HG02588 (cell line): ENCODE measurements at regions not wholly inside any gene's neighbourhood (a gene's known extent, or its start where the extent isn't known, plus 50 kb on each side); places are given as distances from the start of the nearest gene placed in this dataset.

Source experiments
- ATAC-seq: cut with Tn5 transposase; IDR thresholded peaks from one replicate; pipeline ENCODE4 v1.9.1; 2021; ENCODE audit warnings: mild to moderate bottlenecking, moderate library complexity; ENCODE audit not compliant: unreplicated experiment

GRCh38 chr3:28645149-28645548 lies 296.5 kb upstream of the AZI2 start:
- no peak for ATAC-seq

DNA sequence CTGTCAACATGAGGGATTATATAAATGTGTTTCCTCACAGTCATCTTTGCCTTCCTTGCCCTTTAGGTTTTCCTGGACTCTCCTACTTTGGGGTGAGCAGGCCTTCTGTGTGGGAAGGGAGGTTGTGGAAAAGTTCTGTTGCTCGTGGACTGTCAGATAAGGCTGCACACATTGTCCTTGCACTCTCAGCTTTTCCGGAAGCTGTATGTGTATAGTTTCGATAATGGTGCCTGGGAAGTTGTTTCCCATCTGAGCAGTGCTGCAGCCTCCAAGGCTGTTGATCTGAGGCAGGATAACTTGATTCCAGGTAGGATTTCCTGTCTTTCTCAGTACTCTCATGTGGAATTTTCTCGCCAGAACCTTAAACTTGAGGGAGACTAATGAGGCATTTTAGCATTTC lies 297.8 kb upstream of the AZI2 start:
- no peak for ATAC-seq

- ATAC-seq: no peak
These were observed 300.6 kb upstream of the AZI2 start for GRCh38 chr3:28649266-28649665.

- no peak for ATAC-seq
These were observed 302.5 kb upstream of the AZI2 start for GRCh38 chr3:28651159-28651558.

DNA sequence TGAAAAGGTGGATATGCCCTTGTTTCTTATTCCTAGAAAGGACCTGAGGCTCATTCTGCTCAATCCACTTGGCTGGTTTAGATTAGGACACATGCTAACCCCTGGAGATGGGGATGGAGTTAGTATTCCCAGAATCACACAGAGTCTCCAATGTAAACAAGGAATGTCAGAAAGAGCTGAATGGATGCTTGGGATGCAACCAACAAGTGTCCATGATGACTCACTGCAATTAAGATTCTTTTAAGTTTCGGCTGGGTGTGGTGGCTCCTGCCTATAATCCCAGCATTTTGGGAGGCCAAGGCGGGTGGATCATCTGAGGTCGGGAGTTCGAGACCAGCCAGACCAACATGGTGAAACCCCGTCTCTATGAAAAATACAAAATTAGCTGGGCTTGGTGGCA lies 315.5 kb upstream of the AZI2 start:
- ATAC-seq: no peak

DNA sequence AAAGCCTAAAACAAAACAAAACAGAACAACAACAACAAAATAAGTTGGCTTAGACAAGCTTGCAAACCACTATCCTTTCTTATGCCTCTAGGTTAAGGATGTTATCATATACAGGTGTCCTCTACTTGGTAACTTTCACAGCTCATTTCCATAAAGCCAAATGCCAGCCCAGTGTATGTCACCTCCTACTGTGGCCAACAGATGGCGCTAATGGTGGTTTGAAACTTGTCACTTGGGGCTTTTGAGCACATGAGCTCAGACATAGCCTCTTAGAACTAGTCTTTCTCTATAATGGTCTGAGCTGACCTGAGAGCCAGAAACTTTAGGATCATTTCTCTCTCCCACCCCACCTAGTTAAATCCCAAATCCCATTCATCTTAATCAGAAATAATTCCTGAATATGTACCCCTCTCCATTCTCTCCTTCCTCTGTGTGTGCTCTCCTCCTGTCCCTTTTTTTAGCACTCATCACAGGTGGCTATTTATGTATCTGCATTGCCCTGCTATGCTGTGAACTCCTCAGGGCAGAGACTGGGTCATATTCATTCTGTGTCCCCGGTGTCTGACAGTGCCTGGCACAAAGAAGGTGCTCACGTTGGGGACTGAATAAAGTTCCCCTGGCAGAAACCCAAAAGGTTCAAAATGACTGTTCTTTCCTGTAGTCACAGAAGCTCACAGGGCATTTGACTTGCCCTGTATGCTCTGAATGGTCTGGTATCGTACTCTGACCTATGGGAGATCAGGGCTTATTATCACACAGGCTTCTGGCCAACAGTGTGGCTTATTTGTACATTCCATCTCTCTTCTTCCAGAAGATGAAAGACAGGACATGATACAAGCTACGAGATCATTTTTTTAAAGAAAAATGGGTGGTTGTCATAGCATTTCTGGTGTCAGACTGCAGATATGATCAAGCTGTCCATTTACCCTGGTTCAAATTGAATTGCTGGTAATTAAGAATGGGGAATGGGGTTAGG lies 319.3 kb upstream of the AZI2 start:
- peak; percentile 92 for ATAC-seq

DNA sequence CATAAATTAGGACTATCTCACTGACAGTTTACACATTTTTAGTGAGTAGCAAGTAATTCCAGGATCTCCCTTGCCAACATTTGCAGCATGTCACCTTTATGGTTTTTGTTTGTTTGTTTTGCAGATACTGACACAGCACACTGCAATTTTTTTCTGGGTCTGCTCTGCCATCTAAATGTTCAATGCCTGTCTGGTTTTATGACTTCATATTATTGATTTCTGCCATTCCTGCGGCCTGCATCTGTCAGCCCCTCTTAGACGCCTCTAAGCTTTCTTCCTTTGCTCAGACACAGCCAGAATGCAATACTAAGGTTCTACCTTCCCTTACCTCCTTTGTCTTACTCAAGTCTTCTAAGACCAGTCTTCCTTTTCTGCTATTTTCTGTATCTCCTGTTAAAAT lies 321.2 kb upstream of the AZI2 start:
- ATAC-seq: no peak

DNA sequence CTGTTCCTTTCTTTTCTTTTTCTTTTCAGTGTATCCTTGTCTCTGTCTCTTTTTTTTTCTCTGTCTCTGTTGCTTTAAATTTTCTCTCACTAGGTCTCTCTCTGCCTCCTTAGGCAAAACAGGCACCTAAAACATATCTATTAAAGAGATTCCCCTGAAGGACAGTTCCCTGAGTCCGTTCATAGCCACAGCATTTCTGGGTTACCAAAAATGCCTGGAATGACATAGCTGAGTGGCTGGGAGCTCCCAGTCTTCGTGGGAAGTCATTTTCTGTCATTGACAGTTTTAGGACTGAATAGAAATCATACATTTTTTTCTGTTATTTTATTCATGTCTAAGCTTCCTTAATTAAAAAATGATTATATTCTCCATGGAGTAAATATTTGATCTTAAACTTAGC lies 323.8 kb upstream of the AZI2 start:
- no peak for ATAC-seq

DNA sequence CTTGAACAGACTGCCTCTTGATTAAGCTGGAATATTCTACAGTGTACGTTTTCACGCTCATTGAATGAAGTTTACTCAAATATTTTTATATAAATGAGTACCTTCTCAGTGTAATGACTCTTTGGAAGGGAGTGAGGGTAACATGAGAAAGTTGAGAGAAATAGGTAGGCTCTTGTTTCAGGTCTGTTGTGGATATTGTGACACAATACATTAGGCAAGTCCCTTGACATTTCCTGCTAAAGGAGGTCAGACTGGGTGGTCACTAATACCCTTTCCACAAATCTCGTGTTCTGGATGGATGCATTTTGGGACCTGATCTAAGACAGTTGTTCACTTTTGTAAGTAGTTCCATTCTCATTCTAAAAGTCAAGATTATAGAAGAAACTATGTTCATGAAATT lies 324.8 kb upstream of the AZI2 start:
- ATAC-seq: no peak

DNA sequence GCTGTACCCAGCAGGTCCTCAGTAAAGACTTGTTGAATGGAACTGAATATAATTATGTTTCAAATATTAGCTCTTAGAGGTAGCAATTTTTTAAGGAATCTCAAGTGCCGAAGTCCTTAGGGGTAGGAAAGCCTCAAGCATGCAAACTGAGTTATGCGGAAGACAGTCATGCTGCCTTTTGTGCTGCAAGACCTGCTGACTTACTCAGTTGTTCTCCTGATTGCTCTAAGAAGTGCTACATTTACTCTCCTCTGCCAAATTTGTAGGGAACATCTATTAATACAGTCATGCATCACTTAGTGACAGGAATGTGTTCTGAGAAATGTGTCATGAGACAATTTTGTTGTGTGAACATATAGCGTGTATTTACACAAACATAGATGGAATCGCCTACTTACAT lies 325.6 kb upstream of the AZI2 start:
- ATAC-seq: no peak

GRCh38 chr3:28677581-28677980 lies 329.0 kb upstream of the AZI2 start:
- ATAC-seq: no peak

DNA sequence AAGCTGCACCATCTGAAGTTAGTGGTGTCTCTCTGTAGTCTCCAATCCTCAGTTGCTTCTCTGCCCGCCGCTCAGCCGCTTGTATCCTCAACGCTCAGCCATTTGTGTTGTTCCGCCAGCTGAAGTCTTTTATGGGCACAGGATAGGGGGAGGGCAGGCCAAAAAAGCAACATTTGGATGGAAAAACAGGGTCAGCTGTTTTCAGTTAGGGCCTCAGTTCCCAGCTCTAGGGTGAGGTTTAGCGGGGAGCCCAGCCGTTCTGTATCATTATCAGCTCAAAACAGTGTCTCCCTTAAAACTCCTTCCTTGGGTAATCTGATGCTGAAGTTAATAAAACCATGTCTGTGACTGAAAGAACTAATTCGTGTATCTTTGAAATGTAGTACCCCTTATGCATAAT lies 329.5 kb upstream of the AZI2 start:
- no peak for ATAC-seq

DNA sequence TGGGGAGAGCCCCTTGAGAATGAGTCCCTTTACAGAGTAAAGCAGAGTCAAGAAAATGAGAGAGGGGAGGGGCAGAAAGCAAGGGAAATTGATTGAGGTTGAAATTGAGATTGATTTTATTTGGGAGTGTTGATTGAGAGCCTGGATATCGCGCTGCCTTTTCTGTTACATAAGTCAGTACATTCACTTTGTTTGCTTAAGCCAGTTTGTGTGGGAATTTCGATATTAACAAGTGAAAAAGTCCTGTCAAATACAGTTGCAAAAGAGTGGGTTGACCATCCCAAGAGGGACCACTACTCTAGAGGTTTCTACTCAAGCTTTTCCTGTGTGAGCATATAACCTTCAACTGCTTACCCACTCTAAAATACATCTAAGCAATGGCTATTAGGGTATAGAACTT lies 331.4 kb upstream of the AZI2 start:
- ATAC-seq: no peak

- no peak for ATAC-seq
These were observed 333.5 kb upstream of the AZI2 start for GRCh38 chr3:28682121-28682520.

GRCh38 chr3:28690176-28690575 lies 341.6 kb upstream of the AZI2 start:
- no peak for ATAC-seq

DNA sequence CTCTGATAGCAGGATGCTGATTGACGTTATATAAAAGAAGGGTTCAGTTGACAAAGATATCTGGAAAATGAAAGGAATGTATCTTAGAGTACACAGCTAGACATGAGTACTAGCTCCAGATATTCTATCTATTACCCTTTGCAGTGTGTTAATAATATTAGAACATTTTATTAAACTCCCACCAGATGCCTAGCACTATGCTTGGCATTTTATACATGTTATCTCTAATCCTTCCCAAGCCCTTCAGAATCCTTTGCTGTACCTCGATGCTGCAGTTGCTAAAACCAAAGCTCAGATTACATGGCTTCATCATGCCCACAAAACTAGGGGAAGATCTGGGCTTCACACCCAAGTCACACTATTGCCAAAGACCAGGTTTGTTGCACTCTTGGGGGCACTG lies 350.1 kb upstream of the AZI2 start:
- no peak for ATAC-seq

DNA sequence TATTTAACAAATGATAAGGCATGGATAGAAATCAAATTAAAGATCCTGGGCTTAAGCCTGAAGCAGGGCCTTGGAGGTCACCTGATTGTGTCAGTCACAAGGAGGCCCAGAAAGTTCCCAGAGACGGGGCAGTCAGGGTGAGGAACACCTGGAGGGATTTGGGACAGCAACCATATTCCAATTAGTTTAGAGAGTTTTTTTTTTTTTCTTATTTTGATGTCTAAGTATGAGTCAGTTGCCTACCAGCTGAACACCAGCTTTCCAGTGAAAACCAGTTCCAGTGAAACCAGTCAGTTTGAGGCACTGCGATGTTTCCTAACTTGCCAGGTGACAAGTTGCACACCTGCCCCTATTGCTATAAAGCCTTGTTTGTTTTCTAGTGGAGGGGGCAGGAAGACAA lies 350.7 kb upstream of the AZI2 start:
- ATAC-seq: no peak

DNA sequence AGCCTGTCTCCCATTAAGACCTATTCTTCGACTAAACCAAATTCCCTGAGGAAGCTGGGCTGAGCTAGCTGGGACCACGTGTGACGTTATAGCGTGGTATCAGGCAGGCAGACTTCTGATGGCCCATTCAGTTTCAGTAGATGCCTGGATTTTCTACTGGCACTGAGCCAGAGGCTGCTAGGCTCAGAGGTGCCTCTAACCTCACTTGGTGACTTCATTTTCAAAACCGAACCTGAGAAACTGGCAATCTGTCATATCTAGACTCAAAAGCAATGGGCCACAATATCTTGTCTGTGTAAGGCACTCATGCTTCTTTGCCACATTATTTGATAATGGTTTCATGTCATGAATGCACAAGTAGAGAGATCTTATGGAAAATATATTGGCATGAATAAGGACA lies 352.1 kb upstream of the AZI2 start:
- ATAC-seq: no peak

DNA sequence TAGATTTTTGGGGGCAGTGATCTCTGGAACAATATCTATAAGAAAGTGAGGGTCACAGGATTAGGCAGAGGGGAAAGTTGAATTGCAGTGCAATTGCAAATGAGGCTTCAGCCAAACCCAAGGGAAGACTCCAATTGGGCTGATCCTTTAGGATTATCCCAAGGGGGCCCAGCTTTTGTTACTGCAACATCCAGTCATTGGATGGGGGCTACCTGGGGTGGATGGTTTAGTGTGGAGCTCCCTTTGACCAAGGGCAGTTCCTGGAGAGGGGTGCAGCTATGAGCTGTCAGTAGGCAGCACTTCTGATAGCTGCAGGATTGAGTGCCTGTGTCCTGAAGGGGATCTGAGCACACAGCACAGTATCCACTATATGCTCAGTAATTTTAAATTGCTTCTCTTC lies 355.2 kb upstream of the AZI2 start:
- ATAC-seq: no peak

DNA sequence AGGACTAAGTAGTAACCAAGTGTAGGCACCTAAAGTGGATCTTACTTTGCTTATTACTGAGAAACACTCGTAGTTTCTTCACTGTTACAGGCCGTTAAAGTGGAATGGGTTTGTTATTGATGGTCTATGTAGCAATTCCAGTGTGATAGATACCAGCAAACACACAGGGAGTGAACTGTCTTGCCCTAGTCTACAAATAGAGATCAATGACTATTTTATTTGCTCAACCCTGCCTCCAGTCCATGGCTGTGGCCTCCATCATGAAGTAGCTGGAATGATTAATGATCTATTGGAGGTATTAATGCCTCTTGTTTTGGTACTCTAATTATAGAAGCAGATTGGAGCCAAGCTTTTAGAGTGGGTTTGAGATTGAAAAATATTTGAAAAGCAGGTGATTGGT lies 362.7 kb upstream of the AZI2 start:
- no peak for ATAC-seq

DNA sequence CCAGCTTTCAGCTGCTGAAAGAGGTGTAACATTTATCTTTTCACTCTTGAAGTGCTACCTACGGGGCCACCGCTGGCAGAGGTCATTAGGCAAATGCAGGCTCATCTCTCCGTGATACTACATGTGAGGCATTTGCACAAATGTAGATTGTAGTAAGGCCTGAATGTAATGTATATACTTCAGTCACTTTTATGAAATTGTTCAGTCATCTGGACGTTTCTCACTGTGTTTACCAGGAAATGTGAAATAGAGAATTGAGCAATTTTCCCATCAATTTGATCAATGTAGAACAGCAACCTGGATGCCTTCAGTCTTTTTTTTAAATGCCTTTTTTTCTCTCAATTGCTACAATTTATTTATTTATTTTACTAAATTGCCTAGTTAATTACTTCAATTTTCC lies 368.3 kb upstream of the AZI2 start:
- ATAC-seq: no peak

DNA sequence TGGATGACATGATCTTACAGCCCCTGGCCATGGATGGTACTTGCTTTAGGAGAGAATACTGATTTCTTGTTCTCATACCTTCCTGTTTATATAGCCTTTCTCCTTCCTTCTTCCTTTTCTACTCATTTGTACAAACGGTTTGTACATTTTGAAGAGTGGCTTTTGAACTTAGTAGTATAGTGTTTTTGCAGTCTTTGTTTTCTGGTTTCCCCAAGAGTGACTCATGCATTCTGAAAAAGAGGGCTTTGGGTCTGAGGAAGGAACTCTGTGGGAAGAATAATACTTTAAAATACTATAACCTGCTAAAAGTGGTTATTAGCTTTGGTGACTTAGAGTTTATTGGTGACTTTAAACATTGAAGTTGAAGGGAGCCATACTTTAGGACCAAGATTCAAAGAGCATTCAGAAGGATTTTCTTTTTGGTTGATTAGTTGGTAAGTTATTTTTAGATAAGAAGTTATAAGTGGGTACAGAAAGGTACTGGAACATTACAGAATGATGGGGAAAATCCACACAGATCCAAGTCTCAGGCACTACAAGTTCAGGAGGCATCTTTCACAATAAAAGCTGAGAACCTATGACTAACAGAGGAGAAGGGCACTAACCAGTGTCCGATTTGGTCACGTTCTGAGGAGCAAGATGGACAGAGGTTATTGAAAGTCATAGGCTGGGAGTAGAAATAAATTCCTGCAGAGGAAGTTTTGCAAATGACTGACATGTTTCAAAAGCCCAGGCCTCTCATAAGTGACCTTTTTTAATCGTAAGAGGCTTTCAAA lies 369.6 kb upstream of the AZI2 start:
- ATAC-seq: no peak
